Activated CD4-positive, alpha-beta T cell treated with anti-CD3 and anti-CD28 coated beads, Interleukin-2, amount 10 ng/mL, durations not matched to agents 24 days and 14 days (primary cell): ENCODE measurements at regions not wholly inside any gene's neighbourhood (a gene's known extent, or its start where the extent isn't known, plus 50 kb on each side); places are given as distances from the start of the nearest gene placed in this dataset.

ENCODE experiments used
- DNase-seq: peaks from one replicate; pipeline ENCODE4 v3.0.0; 2022
- H3K27ac Mint-ChIP-seq: one replicate; pipeline ENCODE4 v1.8.0; 2022; ENCODE audit warnings: mild to moderate bottlenecking, mixed read lengths
- H3K27me3 Mint-ChIP-seq: one replicate; pipeline ENCODE4 v1.8.0; 2022; ENCODE audit warnings: mixed read lengths
- H3K36me3 Mint-ChIP-seq: one replicate; pipeline ENCODE4 v1.8.0; 2022; ENCODE audit warnings: low read depth, mild to moderate bottlenecking, mixed read lengths
- H3K4me1 Mint-ChIP-seq: one replicate; pipeline ENCODE4 v1.8.0; 2021; ENCODE audit warnings: mixed read lengths
- H3K4me3 Mint-ChIP-seq: one replicate; pipeline ENCODE4 v1.8.0; 2022; ENCODE audit warnings: mild to moderate bottlenecking, moderate library complexity, mixed read lengths
- H3K9me3 Mint-ChIP-seq: one replicate; pipeline ENCODE4 v1.8.0; 2021; ENCODE audit warnings: mixed read lengths
- intact Hi-C: fragments of 100-400 bp; cut with micrococcal nuclease; formaldehyde crosslinking; loops from one replicate; pipeline ENCODE4 v1.15.1; 2023

DNA sequence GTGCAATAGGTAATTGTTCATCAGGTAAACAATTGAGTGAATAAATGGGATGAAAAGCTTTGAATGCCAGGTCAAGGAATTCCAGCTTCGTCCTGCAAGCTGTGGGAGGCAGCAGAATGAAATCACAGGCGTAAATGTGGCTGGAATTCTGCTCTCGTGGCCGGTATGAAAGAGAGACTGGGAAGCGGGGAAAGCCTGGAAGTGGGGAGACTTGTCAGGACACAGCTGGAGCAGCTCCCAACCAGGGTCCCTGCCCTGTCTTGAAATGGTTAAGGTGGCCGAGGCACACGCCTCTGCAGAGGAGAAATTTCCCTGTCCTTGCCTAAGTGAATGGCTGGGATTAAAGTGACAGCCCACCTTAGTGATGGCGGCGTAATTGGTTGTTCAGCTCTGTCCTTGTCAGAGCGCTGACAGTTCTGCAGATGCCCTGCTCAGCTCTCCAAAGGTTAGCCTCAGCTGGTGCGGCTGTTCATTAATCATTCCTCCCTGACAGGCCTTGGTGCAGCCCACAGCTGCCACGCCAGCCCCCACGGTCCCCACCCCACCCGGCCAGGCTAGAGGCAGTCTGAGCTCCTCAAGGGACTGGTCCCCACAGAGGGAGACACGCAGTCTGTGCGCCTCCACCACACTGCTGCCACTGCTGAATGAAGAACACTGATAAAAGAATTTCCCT, 398.3 kb upstream of the POU3F1 start:
- no peak overlapping the region for H3K27ac Mint-ChIP-seq
- intact Hi-C loops = no loop called here
- H3K4me1 Mint-ChIP-seq = no peaks in the 10 kb centered on the region
- peaks cover 6% of the 10 kb centered on the region for H3K27me3 Mint-ChIP-seq
- DNase-seq = no peak
- H3K9me3 Mint-ChIP-seq = no peaks in the 10 kb centered on the region
- H3K4me3 Mint-ChIP-seq = no peak overlapping the region
- H3K36me3 Mint-ChIP-seq = no peaks in the 10 kb centered on the region

DNA sequence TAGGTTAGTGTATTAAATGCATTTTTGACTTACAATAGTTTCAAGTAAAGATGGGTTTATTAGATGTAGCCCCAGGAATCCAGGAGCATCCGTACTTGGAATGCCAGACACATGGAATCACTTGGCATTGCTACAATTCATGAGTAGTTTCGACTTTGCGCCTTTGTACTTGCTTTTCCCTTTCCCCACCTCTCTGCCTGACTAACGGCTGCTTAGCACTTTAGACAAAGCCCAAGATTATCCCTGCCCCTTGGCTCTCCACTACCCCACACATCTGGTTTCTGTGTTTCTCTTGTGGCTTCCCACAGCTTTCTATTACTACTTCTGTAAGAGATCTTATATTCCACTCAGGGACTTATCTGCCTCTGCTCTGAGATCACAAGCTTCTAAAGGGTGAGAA, 397.7 kb upstream of the POU3F1 start:
- Mint-ChIP-seq H3K9me3 (no peaks in the 10 kb centered on the region), H3K36me3 (no peaks in the 10 kb centered on the region), H3K4me3 (no peak overlapping the region), H3K27ac (no peak overlapping the region), H3K4me1 (no peaks in the 10 kb centered on the region), H3K27me3 (peaks cover 6% of the 10 kb centered on the region)
- intact Hi-C loops = no loop called here
- no peak for DNase-seq

DNA sequence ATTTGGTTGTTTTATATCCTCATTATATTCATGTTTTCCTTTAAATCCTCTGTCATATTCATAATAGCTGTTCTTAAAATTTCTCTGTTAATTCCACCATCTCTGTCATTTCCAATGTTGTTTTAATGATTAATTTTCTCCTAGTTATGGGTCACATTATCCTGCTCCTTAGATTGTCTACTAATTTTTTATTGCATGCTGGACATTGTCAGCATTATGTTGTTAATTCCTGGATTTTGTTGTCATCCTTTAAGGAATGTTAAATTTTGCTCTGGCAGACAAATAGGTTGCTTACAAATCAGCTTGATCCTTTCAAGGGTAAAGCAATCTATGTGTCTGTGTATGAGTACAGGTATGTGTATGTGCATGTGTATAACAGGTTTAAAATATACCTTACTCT, 393.8 kb upstream of the POU3F1 start:
- intact Hi-C loops = no loop called here

DNA sequence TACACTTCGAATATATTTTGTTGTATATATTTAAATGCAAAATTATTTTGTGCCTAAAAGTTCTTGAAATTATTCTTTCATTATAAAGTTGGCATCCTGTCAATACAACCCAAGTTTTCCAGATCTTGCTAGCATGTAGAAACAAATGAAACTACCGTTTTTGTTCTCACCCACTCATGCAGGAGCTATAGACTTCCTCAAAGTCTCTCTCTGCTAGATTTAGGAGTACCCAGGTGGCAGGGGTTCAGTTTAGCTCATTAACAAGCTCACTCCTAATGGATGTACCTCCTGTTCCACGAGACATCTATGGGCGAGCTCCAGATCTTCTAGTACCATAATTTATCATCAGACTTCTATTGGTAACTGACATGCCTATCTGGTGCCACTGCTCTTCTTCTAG, 390.2 kb upstream of the POU3F1 start:
- no peaks in the 10 kb centered on the region for H3K9me3 Mint-ChIP-seq
- intact Hi-C loops = no loop called here
- H3K36me3 Mint-ChIP-seq = no peaks in the 10 kb centered on the region
- DNase-seq = no peak
- no peak overlapping the region for H3K27ac Mint-ChIP-seq
- peaks cover 26% of the 10 kb centered on the region for H3K27me3 Mint-ChIP-seq
- no peak overlapping the region for H3K4me3 Mint-ChIP-seq
- H3K4me1 Mint-ChIP-seq = no peaks in the 10 kb centered on the region

More for the DNA sequence above, 393.8 kb upstream of the POU3F1 start:
- H3K9me3 Mint-ChIP-seq = no peaks in the 10 kb centered on the region
- no peak overlapping the region for H3K27ac Mint-ChIP-seq
- no peak overlapping the region for H3K4me3 Mint-ChIP-seq
- no peaks in the 10 kb centered on the region for H3K36me3 Mint-ChIP-seq
- peaks cover 24% of the 10 kb centered on the region for H3K27me3 Mint-ChIP-seq
- no peaks in the 10 kb centered on the region for H3K4me1 Mint-ChIP-seq
- no peak for DNase-seq

DNA sequence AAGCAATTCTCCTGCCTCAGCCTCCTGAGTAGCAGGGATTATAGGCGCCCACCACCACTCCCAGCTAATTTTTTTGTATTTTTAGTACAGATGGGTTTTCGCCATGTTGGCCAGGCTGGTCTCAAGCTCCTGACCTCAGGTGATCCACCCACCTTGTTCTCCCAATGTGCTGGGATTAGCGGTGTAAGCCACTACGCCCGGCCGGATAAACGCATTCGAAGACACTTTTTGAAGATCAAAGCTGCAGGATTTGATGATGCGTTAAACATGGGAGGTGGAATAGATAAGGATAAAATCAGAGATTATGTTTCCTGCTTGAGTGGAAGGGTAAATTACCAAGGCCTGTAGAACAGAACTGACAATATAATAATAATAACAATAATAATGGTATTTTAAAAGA, 389.4 kb upstream of the POU3F1 start:
- Mint-ChIP-seq H3K27me3 (peaks cover 30% of the 10 kb centered on the region), H3K27ac (no peak overlapping the region), H3K9me3 (no peaks in the 10 kb centered on the region), H3K4me1 (no peaks in the 10 kb centered on the region), H3K4me3 (no peak overlapping the region), H3K36me3 (no peaks in the 10 kb centered on the region)
- DNase-seq = no peak
- intact Hi-C loops = no loop called here

DNA sequence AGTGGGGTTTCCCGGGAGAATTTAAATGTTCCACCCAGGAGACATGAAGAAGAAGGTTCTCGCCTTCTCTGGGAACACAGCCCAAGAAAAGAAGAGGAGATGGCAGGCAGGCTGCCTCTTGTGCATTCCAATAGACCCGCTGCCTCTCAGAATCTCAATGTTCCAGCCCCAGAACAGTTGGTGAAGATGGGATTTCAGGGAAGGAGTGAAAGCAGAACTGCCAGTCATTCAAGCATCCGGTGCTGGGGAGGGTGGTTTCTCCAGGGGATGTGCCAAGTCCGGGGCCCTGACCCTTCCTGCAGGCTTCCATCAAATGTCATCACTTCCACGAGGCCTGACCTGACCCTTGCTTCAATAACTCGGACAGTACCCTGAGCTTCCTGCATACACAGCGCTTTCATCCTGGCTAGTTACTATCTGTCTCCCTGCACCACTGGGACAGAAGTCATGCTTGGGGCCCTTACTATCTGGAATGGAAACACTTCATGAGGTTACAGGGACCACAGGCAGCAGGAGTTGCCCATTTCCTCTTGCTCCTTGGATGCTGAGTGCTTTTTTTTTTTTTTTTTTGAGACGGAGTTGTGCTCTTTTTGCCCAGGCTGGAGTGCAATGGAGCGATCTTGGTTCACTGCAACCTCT, 386.6 kb upstream of the POU3F1 start:
- Mint-ChIP-seq H3K9me3 (no peaks in the 10 kb centered on the region), H3K4me1 (no peaks in the 10 kb centered on the region), H3K36me3 (no peaks in the 10 kb centered on the region), H3K4me3 (no peak overlapping the region), H3K27ac (no peak overlapping the region), H3K27me3 (peaks cover 27% of the 10 kb centered on the region)
- intact Hi-C loops = no loop called here
- no peak for DNase-seq

DNA sequence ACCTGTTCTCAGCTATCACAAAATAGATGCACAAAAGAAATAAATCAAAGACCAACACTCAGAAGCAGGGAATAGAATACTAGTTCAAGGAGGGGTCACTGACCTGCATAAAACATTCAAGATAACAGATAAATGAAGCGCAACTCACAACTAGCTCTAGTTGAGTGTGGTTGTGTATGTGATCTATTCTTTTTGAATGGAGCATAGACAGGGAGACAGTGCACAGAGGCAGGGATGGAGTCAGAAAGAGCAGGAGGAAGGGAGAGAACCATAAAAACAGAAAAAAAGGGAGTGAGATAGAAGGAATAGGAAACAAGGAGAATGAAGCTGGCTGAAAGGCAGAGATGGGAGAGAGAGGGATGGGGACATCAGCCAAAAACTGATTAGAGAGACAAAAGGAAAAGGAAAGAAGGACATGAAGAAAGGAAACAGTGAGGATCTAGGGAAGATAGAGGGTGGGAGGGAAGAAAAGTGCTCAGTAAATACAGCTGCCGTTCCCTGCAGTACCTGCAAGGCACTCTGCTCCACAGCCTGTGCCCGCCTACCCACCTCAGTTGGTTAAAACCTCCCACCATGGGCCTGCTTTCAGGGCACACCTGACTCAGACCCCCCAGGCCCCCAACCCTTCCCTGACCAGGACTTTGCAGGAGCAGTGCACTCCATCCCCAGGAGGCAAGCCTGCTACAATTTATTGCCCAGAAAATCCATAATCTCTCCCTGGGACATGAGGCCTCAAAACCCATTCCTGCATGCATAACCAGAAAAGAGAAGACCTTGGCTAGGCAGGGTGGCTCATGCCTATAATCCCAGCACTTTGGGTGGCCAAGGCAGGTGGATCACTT, 385.2 kb upstream of the POU3F1 start:
- Mint-ChIP-seq H3K4me3 (no peak overlapping the region), H3K27ac (no peak overlapping the region), H3K4me1 (no peaks in the 10 kb centered on the region), H3K27me3 (peaks cover 18% of the 10 kb centered on the region), H3K36me3 (no peaks in the 10 kb centered on the region), H3K9me3 (no peaks in the 10 kb centered on the region)
- DNase-seq = no peak
- intact Hi-C loops = no loop called here

DNA sequence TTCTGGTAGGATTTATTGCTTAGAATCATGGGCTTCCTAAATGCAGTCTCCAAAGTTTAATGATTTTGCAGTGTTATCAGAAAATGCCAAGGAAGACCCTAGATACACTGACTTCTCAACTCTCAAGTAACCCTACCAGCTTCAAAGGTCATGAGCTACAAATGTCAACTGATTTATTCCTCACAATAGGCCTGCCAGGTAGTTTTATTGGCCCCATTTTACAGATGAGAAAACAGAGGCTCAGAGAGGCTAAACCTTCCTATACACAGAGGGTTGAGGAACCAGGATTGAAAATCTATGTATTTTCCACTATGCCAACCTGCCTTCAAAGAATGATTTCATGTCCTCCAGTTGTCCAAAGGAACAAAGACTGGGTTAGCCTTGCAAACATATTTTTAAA, 384.4 kb upstream of the POU3F1 start:
- Mint-ChIP-seq H3K27ac (no peak overlapping the region), H3K27me3 (peaks cover 25% of the 10 kb centered on the region), H3K9me3 (no peaks in the 10 kb centered on the region), H3K36me3 (no peaks in the 10 kb centered on the region), H3K4me1 (no peaks in the 10 kb centered on the region), H3K4me3 (no peak overlapping the region)
- intact Hi-C loops = no loop called here
- no peak for DNase-seq

DNA sequence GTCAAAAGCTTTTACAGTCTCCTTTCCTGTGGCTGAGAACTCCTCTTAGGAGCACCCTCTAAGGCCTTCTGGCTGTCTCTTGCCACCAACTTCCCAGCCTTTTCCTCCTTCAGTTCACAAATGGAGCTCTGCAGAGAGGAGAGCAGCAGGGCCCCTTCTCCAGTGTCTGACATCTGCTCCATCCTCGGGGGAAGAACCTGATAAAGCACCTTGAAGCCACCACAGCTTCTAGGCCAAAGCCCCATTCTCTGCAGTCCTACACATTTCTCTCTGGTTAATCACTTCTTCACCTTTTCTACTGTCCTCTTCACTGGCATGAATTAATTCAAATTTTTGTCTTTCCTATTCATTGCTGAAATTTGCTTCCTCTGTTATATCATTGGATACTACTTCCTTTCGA, 378.1 kb upstream of the POU3F1 start:
- H3K4me3 Mint-ChIP-seq = no peak overlapping the region
- no peaks in the 10 kb centered on the region for H3K9me3 Mint-ChIP-seq
- no peak overlapping the region for H3K27ac Mint-ChIP-seq
- no peak for DNase-seq
- intact Hi-C loops = no loop called here
- H3K27me3 Mint-ChIP-seq = peaks cover 14% of the 10 kb centered on the region
- H3K36me3 Mint-ChIP-seq = no peaks in the 10 kb centered on the region
- no peaks in the 10 kb centered on the region for H3K4me1 Mint-ChIP-seq

DNA sequence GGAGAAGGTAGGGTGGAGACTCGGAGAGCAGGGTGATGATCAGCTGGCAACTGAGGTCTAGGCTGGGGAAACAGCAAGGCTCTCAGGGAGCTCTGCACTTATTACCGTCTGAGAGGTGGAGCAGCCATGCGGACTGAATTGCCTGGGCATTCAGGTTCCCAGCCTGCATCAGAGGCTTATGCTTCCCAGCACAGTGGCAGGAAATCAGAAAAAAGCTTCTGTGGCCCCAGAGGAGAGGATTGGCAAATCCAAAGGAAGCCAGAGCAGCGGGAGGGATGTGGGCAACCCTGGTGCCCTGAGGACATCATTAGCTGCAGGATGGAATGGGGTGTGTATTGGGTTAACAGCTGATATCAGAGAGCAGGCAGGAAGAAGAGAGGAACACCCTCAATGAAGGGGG, 374.1 kb upstream of the POU3F1 start:
- Mint-ChIP-seq H3K4me1 (no peaks in the 10 kb centered on the region), H3K4me3 (no peak overlapping the region), H3K9me3 (peaks cover 3% of the 10 kb centered on the region), H3K27ac (no peak overlapping the region), H3K36me3 (no peaks in the 10 kb centered on the region), H3K27me3 (peaks cover 8% of the 10 kb centered on the region)
- intact Hi-C loops = no loop called here
- DNase-seq = no peak

DNA sequence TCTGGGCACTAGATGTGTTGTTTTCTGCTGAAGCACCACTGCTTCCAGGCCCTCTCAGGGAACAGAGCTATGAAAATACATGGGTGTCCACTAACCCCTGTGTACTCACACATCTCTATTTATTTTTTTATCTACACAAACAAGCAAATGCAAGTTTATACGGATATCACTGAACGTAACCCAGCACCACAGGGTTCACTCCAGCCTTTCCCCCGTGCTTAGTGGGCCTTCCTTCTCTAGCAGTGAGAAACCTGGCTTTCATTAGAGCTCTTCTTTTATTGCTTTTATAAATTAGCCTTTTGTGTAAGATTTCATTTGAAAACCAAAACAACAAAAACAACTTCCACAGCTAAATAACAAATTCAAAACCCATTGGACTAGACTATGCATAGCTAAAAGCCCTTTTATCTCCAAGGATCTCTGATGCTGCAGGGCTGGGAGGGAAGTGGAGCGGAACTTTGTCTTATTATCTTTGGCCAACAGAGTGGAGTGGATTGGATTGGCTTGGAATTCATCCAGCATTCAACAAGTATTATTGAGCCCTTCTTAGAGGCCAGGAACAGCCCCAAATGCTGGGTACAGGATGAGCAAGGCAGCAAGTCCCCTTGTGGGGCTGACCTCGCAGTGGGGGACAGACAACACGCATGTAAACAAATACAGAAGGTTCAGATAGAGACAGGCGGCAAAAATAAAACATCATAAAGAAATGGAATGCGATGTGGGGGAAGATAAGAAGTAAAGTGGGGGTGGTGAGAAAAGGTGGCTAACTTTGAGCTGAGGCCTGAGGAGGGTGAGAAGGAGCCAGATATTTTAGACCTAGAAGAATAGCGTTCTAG, 371.8 kb upstream of the POU3F1 start:
- H3K4me1 Mint-ChIP-seq = no peaks in the 10 kb centered on the region
- intact Hi-C loops = no loop called here
- peaks cover 10% of the 10 kb centered on the region for H3K27me3 Mint-ChIP-seq
- H3K27ac Mint-ChIP-seq = no peak overlapping the region
- H3K4me3 Mint-ChIP-seq = no peak overlapping the region
- peaks cover 3% of the 10 kb centered on the region for H3K9me3 Mint-ChIP-seq
- no peaks in the 10 kb centered on the region for H3K36me3 Mint-ChIP-seq
- DNase-seq = no peak

DNA sequence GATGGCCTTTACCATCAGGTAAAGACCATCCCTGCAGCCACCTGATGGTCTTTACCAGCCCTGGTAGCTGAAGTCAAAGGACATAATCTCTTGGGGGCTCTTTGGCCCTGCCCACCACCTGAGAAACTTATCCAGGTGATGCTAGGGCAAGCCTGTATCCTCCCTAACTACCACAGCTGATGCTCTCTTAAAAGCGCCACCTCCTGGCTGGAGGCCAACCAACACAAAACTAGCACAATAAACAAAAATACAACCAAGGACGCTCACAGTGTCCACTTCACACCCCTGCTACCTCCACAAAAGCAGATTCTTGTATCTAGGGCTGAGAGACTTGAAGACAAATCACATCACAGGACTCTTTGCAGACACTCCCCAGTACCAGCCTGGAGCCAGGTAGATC, 357.1 kb upstream of the POU3F1 start:
- no peak overlapping the region for H3K27ac Mint-ChIP-seq
- peaks cover 19% of the 10 kb centered on the region for H3K27me3 Mint-ChIP-seq
- no peak overlapping the region for H3K4me3 Mint-ChIP-seq
- DNase-seq = no peak
- no peaks in the 10 kb centered on the region for H3K9me3 Mint-ChIP-seq
- no peaks in the 10 kb centered on the region for H3K36me3 Mint-ChIP-seq
- no peaks in the 10 kb centered on the region for H3K4me1 Mint-ChIP-seq
- intact Hi-C loops = no loop called here

DNA sequence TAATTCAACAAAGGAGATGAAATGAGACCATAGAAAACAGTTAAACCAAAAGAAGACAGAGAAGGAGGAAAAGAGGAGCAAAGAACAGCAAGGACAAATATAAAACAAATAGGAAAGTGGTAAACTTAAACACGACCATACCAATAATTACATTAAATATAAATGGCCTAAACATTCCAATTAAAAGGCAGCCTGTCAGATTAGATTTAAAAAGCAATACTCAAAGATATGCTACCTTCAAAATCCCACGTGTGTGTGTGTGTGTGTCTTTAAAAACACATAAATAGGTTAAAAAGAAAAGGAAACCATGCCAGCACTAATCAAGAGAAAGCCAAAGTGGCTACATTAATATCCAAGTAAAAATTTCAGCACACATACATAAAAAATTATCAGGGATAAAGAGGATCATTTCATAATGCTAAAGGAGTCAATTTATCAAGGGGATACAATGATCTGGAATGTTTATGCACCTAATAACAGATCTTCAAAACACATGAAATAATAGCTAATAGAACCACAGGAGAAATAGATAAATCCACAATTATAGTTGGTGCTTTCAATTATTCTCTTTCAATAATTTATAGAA, 355.7 kb upstream of the POU3F1 start:
- Mint-ChIP-seq H3K4me1 (no peaks in the 10 kb centered on the region), H3K27ac (no peak overlapping the region), H3K27me3 (peaks cover 19% of the 10 kb centered on the region), H3K36me3 (no peaks in the 10 kb centered on the region), H3K4me3 (no peak overlapping the region), H3K9me3 (no peaks in the 10 kb centered on the region)
- DNase-seq = no peak
- intact Hi-C loops = no loop called here
